Natural killer cell (primary cell): ENCODE measurements at regions not wholly inside any gene's neighbourhood (a gene's known extent, or its start where the extent isn't known, plus 50 kb on each side); places are given as distances from the start of the nearest gene placed in this dataset.

Experiments
- ATAC-seq, 3 donors: fragments of 150-1000 bp in 2 of 3; fragments of 200-7000 bp in 1 of 3; cut with Tn5 transposase; 1 replicate in 1 of 3; 2 replicates in 2 of 3; pipeline ENCODE4 v1.10.0; 2021; ENCODE audit warnings: mild to moderate bottlenecking in 2 of 3, moderate library complexity in 2 of 3
- DNase-seq, 2 donors: peaks; one replicate each; pipeline versions ENCODE4 v3.0.0 to v3.0.0-alpha.2; 2013 to 2021; ENCODE audit warnings: mixed read lengths in 1 of 2
- H3K27ac ChIP-seq: one replicate; pipeline ENCODE4 v1.5.1; 2013; ENCODE audit warnings: mild to moderate bottlenecking, low read length
- H3K27me3 ChIP-seq: one replicate; pipeline ENCODE4 v1.6.1; 2013; ENCODE audit warnings: low read length; ENCODE audit not compliant: control insufficient read depth, insufficient read depth
- H3K36me3 ChIP-seq: one replicate; pipeline ENCODE4 v1.6.1; 2013; ENCODE audit warnings: low read length; ENCODE audit not compliant: control insufficient read depth, insufficient read depth
- H3K4me1 ChIP-seq: one replicate; pipeline ENCODE4 v1.6.1; 2013; ENCODE audit warnings: low read length; ENCODE audit not compliant: control insufficient read depth, insufficient read depth
- H3K4me3 ChIP-seq: one replicate; pipeline ENCODE4 v1.5.1; 2013; ENCODE audit warnings: low read length
- H3K9me3 ChIP-seq: one replicate; pipeline ENCODE4 v1.6.1; 2013; ENCODE audit warnings: low read length; ENCODE audit not compliant: control insufficient read depth, insufficient read depth
- H3K27ac Mint-ChIP-seq, 2 donors: one replicate each; pipeline ENCODE4 v1.8.0; 2022; ENCODE audit warnings: mild to moderate bottlenecking in 2 of 2, mixed read lengths in 2 of 2, moderate library complexity in 1 of 2
- H3K27me3 Mint-ChIP-seq, 2 donors: one replicate each; pipeline ENCODE4 v1.8.0; 2022; ENCODE audit warnings: low read depth in 2 of 2, mixed read lengths in 2 of 2
- H3K36me3 Mint-ChIP-seq: one replicate; pipeline ENCODE4 v1.8.0; 2022; ENCODE audit warnings: mixed read lengths
- H3K4me1 Mint-ChIP-seq, 2 donors: one replicate each; pipeline ENCODE4 v1.8.0; 2022; ENCODE audit warnings: mixed read lengths in 2 of 2
- H3K4me3 Mint-ChIP-seq: one replicate; pipeline ENCODE4 v1.8.0; 2022; ENCODE audit warnings: mild to moderate bottlenecking, moderate library complexity, mixed read lengths
- H3K9me3 Mint-ChIP-seq, 2 donors: one replicate each; pipeline ENCODE4 v1.8.0; 2022; ENCODE audit warnings: mixed read lengths in 2 of 2
- WGBS: methylation state at CpG from one replicate; pipeline ENCODE4 v1.1.7; 2013; ENCODE audit warnings: missing lambda C conversion rate; ENCODE audit not compliant: insufficient coverage; 5-methylcytosine and 5-hydroxymethylcytosine counted together
- intact Hi-C: fragments of 100-400 bp; cut with micrococcal nuclease; formaldehyde crosslinking; loops from one replicate; pipeline ENCODE4 v1.14.2; 2022
- TF ChIP-seq, protein P1 (sequence below): fragments of 200-600 bp; IDR thresholded peaks from one replicate; pipeline ENCODE4 v1.8.0; 2022; ENCODE audit warnings: antibody characterized with exemption

DNA sequence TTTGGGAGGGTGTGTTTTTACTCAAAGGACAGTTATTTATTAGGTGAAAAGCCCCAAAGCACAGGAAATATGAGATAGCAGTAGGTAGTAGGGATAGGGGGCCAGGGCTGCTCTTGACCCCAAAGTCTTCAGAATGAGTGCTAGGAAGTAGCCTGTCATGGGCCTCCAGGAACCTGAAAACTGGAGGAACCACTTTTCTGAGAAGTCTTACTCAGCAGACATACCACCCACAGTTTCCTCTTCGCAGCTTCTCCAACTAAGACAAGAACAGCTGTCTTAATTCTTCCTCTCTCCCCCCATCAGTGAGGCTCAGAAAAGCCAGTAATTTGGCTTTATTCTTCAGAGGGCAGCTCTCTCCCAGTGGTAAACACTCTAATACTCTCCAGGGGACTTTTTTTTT, 84.0 kb upstream of the CTSC start:
- H3K27me3 Mint-ChIP-seq, result no peaks in the 10 kb centered on the region
- H3K9me3 Mint-ChIP-seq, result no peaks in the 10 kb centered on the region
- intact Hi-C loops, result no loop called here
- no peaks in the 10 kb centered on the region for H3K36me3 ChIP-seq
- DNase-seq (peak in 1 of 2 donors; percentile 38), ATAC-seq (peak; percentile 73 to 89 (median 83))
- TF ChIP-seq, protein P1, sequence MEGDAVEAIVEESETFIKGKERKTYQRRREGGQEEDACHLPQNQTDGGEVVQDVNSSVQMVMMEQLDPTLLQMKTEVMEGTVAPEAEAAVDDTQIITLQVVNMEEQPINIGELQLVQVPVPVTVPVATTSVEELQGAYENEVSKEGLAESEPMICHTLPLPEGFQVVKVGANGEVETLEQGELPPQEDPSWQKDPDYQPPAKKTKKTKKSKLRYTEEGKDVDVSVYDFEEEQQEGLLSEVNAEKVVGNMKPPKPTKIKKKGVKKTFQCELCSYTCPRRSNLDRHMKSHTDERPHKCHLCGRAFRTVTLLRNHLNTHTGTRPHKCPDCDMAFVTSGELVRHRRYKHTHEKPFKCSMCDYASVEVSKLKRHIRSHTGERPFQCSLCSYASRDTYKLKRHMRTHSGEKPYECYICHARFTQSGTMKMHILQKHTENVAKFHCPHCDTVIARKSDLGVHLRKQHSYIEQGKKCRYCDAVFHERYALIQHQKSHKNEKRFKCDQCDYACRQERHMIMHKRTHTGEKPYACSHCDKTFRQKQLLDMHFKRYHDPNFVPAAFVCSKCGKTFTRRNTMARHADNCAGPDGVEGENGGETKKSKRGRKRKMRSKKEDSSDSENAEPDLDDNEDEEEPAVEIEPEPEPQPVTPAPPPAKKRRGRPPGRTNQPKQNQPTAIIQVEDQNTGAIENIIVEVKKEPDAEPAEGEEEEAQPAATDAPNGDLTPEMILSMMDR, result no peak
- no peaks in the 10 kb centered on the region for H3K36me3 Mint-ChIP-seq
- H3K4me3 Mint-ChIP-seq, result peak overlapping the region; percentile 76
- no peak overlapping the region for H3K4me3 ChIP-seq
- no peaks in the 10 kb centered on the region for H3K9me3 ChIP-seq
- H3K27me3 ChIP-seq, result no peaks in the 10 kb centered on the region
- WGBS, result 0% methylated on average over 1 of the region's 1 CpG
- H3K4me1 Mint-ChIP-seq, result peaks cover 56 to 57% of the 10 kb centered on the region in 2 donors
- H3K27ac ChIP-seq, result peak overlapping the region; percentile 52
- H3K27ac Mint-ChIP-seq, result peak overlapping the region; percentile 90 to 91
- peaks cover 28% of the 10 kb centered on the region for H3K4me1 ChIP-seq

GRCh38 chr11:88420165-88420791, 82.7 kb upstream of the CTSC start:
- DNase-seq (no peak), ATAC-seq (no peak)
- H3K36me3 ChIP-seq, result no peaks in the 10 kb centered on the region
- no peaks in the 10 kb centered on the region for H3K9me3 ChIP-seq
- H3K4me1 Mint-ChIP-seq, result peaks cover 66 to 67% of the 10 kb centered on the region in 2 donors
- H3K4me3 Mint-ChIP-seq, result peak overlapping the region; percentile 25
- 96% methylated on average over 7 of the region's 7 CpGs for WGBS
- H3K36me3 Mint-ChIP-seq, result no peaks in the 10 kb centered on the region
- TF ChIP-seq, protein P1, result no peak
- H3K9me3 Mint-ChIP-seq, result no peaks in the 10 kb centered on the region
- H3K4me1 ChIP-seq, result peaks cover 34% of the 10 kb centered on the region
- H3K4me3 ChIP-seq, result no peak overlapping the region
- no peaks in the 10 kb centered on the region for H3K27me3 ChIP-seq
- no peaks in the 10 kb centered on the region for H3K27me3 Mint-ChIP-seq
- H3K27ac ChIP-seq, result no peak overlapping the region
- intact Hi-C loops, result no loop called here
- peak overlapping the region; percentile 54 to 91 for H3K27ac Mint-ChIP-seq

DNA sequence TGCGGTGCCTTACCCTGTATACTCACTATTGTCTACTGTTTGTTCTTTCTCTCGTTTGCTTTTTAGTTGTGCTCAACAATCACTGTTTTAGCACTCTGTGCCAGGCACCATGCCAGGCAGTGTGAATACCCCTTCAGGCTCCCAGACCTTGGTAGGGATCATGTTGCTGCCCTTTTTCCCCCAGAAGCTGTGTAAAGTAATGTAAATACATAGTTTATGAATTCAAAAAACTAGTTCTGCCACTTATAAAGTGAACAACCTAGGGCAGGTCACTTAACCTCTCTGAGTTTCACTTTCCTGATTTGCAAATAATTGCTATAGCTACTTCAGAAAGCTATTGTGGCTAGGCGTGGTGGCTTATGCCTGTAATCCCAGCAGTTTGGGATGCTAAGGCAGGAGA, 81.0 kb upstream of the CTSC start:
- 54% methylated on average over 3 of the region's 3 CpGs for whole genome bisulfite sequencing
- H3K36me3 Mint-ChIP-seq, result no peaks in the 10 kb centered on the region
- ATAC-seq, result no peak
- TF ChIP-seq, protein P1, result no peak
- H3K36me3 ChIP-seq, result no peaks in the 10 kb centered on the region
- no peak overlapping the region for H3K27ac Mint-ChIP-seq
- no peaks in the 10 kb centered on the region for H3K27me3 Mint-ChIP-seq
- no peaks in the 10 kb centered on the region for H3K27me3 ChIP-seq
- peaks cover 42% of the 10 kb centered on the region for H3K4me1 ChIP-seq
- intact Hi-C loops, result no loop called here
- H3K4me3 Mint-ChIP-seq, result no peak overlapping the region
- H3K4me3 ChIP-seq, result no peak overlapping the region
- H3K9me3 ChIP-seq, result no peaks in the 10 kb centered on the region
- H3K9me3 Mint-ChIP-seq, result no peaks in the 10 kb centered on the region
- DNase-seq, result no peak
- no peak overlapping the region for H3K27ac ChIP-seq
- H3K4me1 Mint-ChIP-seq, result peaks cover 77 to 78% of the 10 kb centered on the region in 2 donors

DNA sequence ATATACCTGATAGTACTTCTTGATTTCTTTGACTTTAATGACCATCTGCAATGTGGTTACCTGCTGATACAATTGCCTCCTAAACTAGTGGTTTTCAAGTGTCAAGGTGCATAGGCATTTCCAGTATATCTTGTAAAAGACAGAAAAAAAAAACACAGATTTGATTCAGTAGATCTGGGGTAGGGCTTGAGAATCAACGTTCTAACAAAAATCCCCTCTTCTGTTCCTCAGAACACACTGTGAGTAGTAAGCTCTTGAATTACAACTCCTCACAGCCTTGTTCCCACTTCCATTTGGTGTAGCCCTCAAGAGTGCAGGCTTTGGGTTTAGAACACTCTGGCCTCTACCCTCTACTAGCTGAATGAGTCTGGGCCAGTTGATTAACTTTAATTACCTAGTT, 78.0 kb upstream of the CTSC start:
- Histone ChIP-seq H3K36me3 (no peaks in the 10 kb centered on the region), H3K4me1 (peaks cover 24% of the 10 kb centered on the region), H3K27me3 (no peaks in the 10 kb centered on the region), H3K27ac (peak overlapping the region; percentile 23), H3K9me3 (no peaks in the 10 kb centered on the region), H3K4me3 (no peak overlapping the region)
- 0% methylated on average over 1 of the region's 1 CpG for WGBS
- Mint-ChIP-seq H3K9me3 (no peaks in the 10 kb centered on the region), H3K27me3 (no peaks in the 10 kb centered on the region), H3K36me3 (no peaks in the 10 kb centered on the region), H3K27ac (peak overlapping the region; percentile 80 to 92), H3K4me1 (peaks cover 71 to 81% of the 10 kb centered on the region in 2 donors), H3K4me3 (peak overlapping the region; percentile 81)
- peak in 1 of 2 donors; percentile 7 for DNase-seq
- peak in 2 of 3 donors; percentile 37 to 46 for ATAC-seq
- TF ChIP-seq, protein P1, result no peak
- intact Hi-C loops, result loop anchor here (2.0 kb wide), 1 partner anchor 79 kb away; the partner anchor contains the start of gene CTSC
